GM21619 (cell line): ENCODE measurements at regions not wholly inside any gene's neighbourhood (a gene's known extent, or its start where the extent isn't known, plus 50 kb on each side); places are given as distances from the start of the nearest gene placed in this dataset.
"Not testable (repeated sequence)": the region's sequence is repeated elsewhere in the genome, so short reads cannot be mapped to it uniquely, and the experiment has no call there.

Experiments
- ATAC-seq: cut with Tn5 transposase; IDR thresholded peaks from one replicate; pipeline ENCODE4 v1.9.1; 2021; ENCODE audit not compliant: unreplicated experiment

DNA sequence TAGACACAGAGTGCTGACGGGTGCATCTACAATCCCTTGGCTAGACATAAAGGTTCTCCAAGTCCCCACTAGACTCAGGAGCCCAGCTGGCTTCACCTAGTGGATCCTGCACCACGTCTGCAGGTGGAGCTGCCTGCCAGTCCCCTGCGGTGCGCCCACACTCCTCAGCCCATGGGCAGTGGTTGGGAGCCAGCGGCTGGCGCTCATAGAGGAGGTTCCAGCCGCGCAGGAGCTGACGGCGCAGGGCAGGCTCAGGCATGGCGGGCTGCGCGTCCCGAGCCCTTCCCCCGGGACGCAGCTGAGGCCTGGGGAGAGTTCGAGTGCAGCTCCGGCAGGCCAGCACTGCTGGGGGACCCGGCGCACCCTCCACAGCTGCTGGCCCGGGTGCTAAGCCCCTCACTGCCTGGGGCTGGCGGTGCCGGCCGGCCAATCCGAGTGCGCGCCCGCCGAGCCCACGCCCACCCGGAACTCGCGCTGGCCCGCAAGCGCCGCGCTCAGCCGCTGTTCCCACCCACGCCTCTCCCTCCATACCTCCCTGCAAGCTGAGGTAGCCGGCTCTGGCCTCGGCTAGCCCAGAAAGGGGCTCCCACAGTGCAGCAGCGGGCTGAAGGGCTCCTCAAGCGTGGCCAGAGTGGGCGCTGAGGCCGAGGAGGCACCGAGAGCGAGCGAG, 1364.5 kb upstream of the WWC1 start:
- ATAC-seq: not testable (repeated sequence)

DNA sequence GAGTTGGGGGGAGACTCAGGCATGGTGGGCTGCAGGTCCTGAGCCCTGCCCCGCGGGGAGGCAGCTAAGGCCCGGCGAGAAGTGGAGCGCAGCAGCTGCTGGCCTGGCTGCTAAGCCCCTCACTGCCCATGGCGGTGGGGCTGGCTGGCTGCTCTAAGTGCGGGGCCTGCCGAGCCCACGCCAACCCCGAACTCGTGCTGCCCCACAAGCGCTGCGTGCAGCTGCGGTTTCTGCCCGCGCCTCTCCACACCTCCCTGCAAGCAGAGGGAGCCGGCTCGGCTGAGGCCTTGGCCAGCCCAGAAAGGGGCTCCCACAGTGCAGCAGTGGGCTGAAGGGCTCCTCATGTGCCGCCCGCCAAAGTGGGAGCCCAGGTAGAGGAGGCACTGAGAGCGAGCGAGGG, 1355.1 kb upstream of the WWC1 start:
- no peak for ATAC-seq

DNA sequence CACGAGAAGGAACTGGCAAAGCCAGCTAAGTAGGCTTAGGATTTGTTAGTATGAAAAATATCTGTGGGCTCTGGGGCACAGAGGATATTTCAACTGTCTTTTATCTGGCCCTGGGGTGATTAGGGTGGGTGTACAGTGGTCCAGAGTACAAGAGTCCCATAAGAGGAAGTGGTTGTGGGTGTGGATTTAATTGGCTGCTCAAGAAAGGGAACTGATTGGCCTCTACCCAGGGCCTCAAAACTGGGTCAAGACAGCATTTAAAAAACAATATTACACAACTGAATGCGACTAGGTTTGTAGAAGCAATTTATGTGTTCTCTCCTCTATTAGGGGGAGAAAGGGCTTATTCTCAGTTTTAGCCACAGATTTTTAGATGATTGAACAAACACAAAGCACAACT, 1353.4 kb upstream of the WWC1 start:
- ATAC-seq: no peak

DNA sequence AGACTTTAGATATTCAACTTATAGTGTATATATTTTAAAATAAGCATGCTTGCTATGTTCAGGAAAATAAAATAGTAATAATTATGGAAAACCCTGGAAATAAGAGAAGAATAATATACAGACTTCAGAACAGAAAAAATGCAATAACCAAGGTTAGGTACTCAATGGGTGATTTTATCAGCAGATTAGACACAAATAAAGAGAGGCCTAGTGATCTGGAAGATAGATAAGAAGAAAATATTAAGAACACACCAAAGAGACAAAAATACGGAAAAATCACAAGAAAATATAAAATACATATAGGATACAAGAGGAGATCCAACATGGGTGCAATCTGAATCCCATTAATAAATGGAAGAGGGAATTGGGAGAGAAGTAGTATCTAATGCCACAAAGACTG, 1348.5 kb upstream of the WWC1 start:
- ATAC-seq: no peak

DNA sequence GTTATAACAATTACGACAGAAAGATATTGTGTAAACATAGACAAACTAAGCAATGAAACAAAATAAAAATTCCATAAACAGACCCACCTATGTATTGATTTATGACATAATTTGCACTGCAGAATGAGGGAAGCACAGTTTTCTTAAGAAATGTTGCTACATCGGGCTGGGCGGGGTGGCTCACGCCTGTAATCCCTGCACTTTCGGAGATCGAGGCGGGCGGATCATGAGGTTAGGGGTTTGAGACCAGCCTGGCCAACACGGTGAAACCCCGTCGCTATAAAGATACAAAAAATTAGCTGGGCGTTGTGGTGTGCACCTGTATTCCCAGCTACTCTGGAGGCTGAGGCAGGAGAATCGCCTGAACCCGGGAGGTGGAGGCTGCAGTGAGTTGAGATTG, 1344.4 kb upstream of the WWC1 start:
- no peak for ATAC-seq

DNA sequence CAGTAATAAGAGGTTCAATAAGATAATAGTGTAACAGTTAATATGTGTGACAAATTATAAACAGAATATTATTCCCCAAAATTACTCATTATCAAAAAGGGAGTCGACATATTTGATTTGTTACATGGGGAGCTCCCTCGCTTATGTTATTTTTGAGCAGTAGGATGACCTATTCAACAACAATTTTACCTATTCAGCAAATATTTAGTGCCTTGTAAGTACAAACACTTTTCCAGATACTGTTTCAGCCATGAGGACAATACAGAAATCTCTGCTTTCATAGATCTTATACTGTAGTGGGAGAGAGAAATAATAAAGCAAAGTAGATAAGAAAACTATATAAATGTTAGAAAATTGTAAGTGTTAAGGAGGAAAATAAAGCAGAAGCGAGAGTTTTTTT, 1342.8 kb upstream of the WWC1 start:
- no peak for ATAC-seq

DNA sequence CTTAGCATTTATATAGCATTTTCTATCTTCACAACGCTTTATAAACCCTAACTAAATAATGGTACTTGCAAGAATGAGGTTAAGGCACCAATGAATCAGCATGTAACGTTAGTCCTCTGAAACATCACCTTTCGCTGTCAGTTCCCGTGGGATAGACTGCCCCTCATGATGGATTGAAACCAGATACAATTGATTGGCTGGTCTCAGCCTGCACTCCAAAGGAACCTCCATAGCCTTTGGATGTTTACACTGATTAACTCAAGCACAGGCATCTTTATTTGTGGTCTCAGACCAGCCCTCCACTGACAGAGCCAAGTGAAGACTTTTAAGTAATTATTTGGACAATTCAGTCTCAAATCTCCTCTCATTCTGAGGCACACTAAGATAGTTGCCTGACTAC, 1339.4 kb upstream of the WWC1 start:
- no peak for ATAC-seq

DNA sequence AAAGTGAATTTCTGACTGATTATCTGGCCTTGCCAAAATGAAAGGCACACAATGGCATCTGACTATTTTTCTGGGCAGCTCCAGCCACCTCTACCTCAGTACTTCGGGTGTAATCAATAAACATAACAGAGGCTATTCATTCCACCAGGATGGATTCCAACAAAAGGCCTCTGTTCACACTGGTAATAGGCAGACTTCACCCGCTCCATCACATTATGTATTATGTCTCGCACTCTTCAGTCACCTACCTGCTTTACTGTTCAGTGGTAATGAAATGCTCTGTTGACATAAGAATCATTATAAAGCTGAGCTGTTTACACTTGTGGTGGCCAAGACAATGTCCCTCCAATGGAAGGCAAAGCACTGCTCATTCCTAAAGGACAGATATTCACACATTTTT, 1333.7 kb upstream of the WWC1 start:
- ATAC-seq: no peak

DNA sequence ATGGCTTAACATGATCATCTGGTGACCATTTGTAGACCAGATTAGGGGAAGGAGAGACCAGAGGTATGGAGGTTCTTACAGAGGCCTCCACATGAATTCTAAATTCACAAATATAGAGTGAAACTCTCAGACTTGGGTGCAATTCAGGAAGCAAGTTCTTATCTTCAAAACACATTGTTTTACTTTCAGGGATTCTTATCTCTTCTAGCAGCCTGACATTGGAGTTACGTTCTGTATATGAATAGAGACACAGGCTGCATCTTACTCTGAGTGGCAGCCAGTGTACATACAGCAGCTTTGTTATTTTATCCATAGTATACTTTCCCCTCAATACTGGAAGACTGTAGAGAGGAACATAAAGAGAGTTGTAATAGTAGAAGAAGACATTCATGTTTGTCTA, 1331.7 kb upstream of the WWC1 start:
- no peak for ATAC-seq

DNA sequence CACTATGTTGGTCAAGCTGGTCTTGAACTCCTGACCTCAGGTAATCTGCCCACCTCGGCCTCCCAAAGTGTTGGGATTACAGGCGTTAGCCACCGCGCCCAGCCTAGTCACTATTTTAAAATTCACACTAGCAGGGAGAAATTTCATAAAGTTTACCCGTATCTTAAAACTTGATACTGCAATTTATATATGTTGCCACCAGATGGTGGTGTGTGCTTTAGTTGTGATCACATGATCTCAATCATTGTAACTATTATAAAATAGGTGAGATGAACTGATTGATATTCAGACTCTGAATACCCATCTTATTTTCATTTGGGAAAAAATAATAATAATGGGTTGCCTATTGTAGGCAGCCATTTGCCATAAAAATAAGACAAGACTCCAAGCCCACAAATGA, 1330.4 kb upstream of the WWC1 start:
- ATAC-seq: no peak

DNA sequence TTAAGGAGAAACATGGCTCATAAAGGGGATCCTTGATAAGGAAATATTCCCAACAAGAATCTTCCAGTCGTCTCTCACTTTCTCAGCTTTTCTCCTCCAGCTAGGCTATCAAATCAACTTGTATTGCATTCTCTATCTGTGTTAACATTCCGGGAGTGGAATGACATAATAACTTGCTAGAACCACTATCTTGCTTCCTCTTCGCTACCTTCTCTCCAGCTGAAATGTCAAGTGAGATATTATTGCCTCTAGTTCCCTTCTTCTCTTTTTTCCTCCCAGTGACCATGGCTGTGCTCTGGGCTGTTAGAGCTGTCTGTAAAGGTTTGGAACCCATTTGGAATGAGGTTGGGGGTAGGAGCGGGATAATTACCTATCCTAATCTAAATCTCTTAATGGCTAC, 1329.5 kb upstream of the WWC1 start:
- no peak for ATAC-seq

DNA sequence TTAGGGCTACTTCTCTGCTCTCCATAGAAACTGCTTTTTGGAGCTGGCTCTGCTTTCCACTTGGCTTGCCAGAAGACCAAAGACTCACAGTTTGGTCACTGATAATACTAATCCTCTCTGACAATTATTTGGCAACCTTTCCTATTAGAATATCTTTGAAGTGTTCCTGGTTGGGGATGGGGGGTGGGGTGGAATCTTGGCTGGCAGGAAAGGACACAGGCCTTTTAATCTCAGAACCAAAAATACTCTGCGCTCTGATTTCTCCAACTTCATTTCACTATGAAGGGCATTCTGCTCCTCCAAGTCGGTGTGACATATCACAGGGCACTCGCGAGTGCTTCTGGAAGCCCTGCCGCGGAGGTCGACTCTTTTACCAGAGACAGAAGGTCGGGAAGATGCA, 1329.0 kb upstream of the WWC1 start:
- ATAC-seq: no peak

DNA sequence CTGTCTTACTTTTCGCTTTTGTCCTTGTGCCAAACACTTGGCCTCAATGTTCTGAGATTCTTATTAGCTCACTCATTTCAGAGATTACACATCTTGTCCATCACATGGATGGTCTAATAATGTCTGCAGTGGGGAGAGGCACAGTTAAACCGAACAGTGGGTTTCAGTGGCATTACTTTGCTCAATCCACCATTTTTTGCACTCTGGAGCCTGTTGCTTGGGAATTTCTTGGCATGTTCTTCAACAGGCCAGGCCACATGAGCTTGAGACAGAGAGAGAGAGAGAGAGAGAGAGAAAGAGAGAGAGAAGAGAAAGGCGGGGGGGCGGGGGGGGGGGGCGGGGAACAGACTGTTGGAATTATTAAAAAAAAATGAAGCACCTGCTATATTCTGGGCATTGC, 1327.8 kb upstream of the WWC1 start:
- ATAC-seq: no peak

DNA sequence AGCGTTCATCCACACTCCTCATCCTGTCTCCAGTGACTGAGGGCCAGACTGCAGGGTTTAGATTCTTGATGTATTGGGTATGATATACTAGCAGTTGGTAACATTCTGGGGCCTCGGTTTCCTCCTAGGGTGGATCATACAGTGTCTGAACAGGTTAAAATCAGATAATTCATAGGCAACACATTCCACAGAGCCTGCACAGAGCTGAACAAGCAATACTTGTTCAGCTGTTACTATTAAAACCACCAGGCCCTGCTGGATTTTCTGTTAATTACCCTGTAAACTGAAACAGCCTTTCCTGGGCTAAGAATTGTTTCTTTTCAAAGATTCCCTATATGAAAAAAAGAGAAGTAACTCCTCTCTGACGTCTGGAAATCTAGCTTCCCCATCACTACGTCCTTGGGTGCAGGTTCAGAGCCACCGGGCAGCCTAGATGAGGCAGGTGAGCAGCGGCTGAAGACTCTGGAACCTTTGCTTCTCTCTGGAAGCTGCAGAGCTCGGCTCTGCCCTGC, 1313.5 kb upstream of the WWC1 start:
- ATAC-seq: no peak

DNA sequence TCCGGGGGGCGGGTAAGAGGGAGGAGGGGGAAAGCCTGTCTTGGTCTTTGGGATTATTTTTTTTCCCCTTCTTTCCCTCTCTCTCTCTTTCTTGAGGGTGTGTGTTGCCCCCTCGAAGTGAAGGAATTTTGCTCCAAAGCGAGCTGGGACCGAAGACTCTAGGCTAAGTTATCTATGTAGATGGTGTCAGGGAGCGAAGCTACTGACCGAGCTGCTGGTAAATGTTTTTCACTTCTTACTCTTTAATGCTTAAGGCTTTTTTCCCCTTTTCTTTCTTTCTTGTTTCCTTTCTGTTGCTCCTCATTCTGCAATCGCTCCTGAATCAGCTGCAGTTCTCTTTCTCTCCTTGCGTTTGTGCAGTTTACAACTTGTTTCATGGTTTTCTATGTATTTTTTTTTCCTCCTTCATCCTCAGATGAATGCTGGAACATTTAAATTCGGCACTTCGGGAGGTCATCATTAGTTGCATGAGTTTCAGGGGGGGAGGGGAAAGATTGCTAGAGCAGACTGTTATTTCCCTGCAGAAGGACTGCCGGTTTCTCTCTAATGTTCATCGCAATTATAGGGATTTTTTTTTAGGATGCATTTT, 1312.0 kb upstream of the WWC1 start:
- no peak for ATAC-seq

DNA sequence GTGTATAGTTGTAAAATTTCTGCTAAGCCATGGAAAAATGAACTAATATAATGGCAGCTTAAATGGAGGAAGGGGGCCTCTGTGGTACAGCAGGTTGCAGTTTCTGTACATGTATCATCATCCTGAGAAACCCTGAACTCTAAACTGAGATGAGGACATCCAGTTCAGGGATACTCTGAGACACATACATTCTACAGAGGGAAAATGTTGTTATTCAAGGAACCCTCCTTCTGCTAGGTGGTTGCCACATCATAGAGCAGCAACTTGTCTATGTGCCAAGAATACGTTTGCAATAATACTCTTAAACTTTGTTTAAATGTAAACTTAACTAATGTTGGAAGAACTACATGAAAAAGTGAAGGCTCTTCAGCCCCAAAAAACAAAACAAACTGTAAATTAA, 1310.8 kb upstream of the WWC1 start:
- ATAC-seq: no peak

DNA sequence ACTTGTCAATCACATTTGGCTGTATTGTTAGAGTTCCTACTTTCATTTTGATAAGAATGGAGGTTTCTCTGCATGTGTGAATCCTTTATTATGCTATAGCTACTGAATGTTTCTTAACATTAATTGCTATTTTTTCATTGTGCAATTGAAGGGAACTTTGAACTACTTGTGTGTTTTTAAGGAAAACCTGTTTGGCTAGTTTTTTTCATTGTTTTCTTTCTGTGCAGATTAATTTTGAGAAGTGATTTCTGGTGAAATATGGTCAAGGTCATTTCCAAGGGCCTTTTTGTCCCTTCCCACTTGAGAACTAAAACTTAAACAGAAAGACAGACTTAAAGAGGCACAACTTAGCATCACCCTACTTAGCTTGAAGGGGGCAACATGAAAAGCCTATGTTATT, 1309.2 kb upstream of the WWC1 start:
- ATAC-seq: no peak

DNA sequence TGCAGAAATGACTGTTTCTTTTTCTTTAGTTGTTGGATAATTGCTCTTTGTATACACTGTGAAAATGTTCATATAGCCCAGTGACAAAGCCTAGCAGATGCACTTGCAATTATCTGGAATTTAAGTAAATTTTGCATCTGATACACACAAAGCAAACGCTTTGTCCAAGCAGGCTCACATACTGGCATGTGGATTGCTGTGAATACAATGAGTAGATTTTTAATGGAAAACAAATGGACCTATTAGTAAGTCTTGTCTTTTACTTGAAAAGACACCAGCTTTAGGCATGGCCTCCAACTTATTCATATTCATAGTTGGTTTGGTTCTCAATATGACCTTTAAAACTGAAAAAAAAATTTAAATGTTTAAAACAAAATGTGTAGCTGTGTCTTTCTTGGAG, 1299.8 kb upstream of the WWC1 start:
- ATAC-seq: no peak

DNA sequence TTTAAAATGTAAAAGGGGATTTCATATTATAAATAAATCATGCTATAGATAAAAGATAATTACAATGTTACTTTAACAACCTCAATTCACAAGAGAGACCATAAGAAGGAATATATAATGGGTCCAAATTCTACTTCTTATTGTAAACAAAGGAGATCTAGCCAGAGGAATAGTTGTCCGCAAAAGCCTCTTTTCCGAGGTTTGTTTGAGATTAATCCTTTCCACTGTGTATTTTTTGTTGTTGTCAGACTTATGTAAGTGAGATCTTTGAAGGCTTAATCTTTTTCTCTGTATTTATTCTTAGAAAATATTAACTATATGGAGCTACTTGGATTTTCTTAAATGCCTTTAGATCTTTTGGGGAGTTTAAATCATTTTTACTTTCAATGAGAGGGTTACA, 1299.3 kb upstream of the WWC1 start:
- ATAC-seq: no peak

DNA sequence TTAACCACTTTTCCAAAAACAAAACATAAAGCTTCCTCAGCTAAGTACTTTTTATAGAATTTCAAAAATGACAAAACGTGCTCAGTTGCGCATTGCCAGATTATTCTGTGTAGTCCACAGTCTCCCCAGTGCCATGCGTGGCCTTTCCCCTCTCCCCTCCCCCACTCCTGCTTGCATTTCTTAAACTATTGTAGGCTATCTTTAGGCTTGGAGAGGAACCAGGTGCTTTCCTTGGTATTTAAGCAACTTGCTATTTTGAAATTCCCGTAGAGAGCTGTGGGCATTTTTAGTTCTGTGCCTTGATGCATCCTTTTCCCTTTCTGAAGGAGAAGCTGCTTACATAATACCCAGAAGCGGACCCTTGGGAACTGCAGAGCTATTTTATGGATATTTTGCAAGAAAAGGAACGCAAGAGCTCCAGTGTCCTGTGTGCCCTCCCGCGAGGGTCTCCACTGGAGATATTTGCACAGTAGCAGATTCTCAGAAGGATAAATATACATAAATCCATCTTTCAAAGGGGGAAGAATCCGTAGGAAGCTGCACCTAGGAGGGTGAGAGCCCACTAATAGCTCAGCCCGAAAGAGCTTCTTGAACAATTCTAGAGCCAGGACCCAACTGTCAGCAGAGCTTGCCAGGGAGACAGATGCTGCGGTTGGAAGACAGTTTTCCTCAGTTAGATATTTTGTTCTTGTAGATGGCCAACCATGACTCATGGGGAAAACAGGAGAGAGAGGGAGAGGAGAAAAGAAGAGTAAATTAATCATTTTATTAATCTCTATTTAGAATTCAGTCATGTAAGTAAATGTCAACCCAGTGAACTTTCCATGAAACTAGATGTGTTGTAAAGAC, 1298.3 kb upstream of the WWC1 start:
- no peak for ATAC-seq

DNA sequence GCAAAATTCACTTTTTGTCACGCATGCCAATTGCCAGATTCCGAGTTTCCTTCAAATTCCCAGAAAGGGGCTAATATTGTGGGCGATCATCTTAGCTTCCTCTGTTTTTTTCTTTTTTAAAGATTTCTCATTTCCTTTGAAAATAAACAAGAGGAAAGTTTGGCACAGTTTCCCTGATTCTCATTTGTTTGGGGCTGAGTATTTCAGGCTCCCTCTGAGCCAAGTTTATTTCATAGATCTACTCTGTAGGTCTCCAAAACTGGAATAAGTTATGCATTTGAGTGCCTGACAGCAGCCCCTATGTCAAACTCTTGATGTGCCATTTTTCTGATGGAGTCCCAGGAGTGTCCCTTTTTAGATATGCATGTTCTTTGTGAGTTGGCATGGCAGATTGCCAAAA, 1297.2 kb upstream of the WWC1 start:
- ATAC-seq: no peak

DNA sequence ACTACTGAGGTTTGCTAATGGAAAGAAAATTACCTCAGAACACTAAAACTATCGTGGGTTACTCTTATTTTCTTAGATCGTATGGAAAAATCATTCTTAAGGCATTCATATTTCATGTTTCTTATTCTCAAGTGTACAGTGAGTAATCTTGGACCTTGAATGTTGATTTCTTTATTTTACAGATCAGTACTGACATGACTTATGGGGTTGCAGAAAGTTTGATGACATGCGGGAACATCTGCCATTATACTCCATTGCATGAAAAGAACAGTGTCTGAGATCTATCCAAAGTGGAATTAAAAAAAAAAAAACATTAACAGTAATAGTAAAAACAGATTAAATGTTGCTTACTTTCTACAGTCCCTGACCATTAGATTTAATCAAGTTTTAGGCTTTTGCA, 1290.2 kb upstream of the WWC1 start:
- no peak for ATAC-seq
